Inflammatory macrophage (primary cell): ENCODE measurements at regions not wholly inside any gene's neighbourhood (a gene's known extent, or its start where the extent isn't known, plus 50 kb on each side); places are given as distances from the start of the nearest gene placed in this dataset.
A peak's percentile ranks its signal among the peaks of the same experiment; 100 is the strongest.

ENCODE experiments used
- DNase-seq, 2 donors: peaks; one replicate each; pipeline ENCODE4 v3.0.0-alpha.2; 2020 to 2022

GRCh38 chr7:116148108-116148507 is 62.2 kb upstream of the TES start:
- DNase-seq, result no peak

GRCh38 chr7:116148626-116149025 is 61.7 kb upstream of the TES start:
- no peak for DNase-seq

- DNase-seq, result peak; percentile 57 to 70
Observed at GRCh38 chr7:116150588-116150987, 59.8 kb upstream of the TES start.

DNA sequence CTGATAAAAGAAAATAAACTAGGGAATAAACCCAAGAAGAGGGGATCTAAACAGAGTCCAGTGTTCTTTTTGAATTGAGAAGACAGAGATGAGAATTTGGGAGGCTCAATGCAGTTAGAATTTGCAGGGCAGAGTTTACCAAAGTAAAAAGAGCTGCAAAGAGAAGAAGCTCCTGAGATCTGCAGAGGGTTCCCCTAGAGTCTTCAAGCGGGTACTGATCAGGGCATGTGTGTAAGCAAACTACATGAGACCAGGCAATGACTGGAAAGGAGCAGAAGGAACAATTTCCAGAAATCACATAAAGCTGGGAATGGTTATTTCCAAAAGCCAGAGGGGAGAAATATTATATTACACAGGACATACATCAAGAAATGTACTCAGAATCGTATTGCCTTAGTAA is 58.1 kb upstream of the TES start:
- no peak for DNase-seq

- no peak for DNase-seq
Observed at GRCh38 chr7:116153050-116153449, 57.3 kb upstream of the TES start.

DNA sequence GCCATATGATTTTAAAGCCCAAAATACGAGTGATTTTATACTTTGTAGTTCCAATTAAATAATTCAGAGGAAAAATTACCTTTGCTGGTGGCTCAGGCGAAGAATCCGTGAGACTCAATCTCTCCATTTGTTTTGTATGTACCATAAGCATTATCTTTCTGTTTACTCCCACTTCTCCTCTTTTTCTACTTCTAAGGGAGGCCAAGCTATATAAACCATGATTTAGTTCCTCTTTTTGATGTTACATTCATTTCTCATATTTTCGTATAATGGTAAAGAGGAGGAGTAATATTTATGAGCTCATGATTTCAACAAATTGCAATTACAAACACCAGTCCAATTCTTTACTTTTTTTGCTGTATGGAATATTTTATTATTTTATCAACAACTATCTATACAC is 50.6 kb upstream of the TES start:
- peak in 1 of 2 donors; percentile 62 for DNase-seq
